Astrocyte (in vitro differentiated cells and primary cell): ENCODE measurements at regions not wholly inside any gene's neighbourhood (a gene's known extent, or its start where the extent isn't known, plus 50 kb on each side); places are given as distances from the start of the nearest gene placed in this dataset.

ENCODE experiments used
- DNase-seq: peaks from one replicate; pipeline ENCODE4 v3.0.0-alpha.2; 2010; ENCODE audit warnings: low read depth
- FAIRE-seq: peaks from 2 replicates; lab custom pipeline; 2011; peaks lifted over from hg19 to GRCh38; lab: Jason Lieb, UNC
- H2AFZ ChIP-seq: 2 replicates; pipeline ENCODE4 v1.6.0; 2012; ENCODE audit warnings: low read depth, low read length, inconsistent platforms
- H3K27ac ChIP-seq: 2 replicates; pipeline ENCODE4 v1.5.1; 2011; ENCODE audit warnings: low read depth, low read length, inconsistent platforms
- H3K27me3 ChIP-seq: 2 replicates; pipeline ENCODE4 v1.6.0; 2011; ENCODE audit warnings: low read length, inconsistent platforms; ENCODE audit not compliant: insufficient read depth
- H3K36me3 ChIP-seq: 2 replicates; pipeline ENCODE4 v1.5.1; 2011; ENCODE audit warnings: low read length, inconsistent platforms; ENCODE audit not compliant: insufficient read depth
- H3K4me1 ChIP-seq: 2 replicates; pipeline ENCODE4 v1.5.1; 2011; ENCODE audit warnings: low read length, inconsistent platforms; ENCODE audit not compliant: insufficient read depth
- H3K4me2 ChIP-seq: 2 replicates; pipeline ENCODE4 v1.6.0; 2012; ENCODE audit warnings: low read length, inconsistent platforms
- H3K4me3 ChIP-seq: 2 replicates; pipeline ENCODE4 v1.5.1; 2011; ENCODE audit warnings: low read depth, mild to moderate bottlenecking, low read length, inconsistent platforms; ENCODE audit not compliant: insufficient read depth
- H3K79me2 ChIP-seq: 2 replicates; pipeline ENCODE4 v1.6.0; 2012; ENCODE audit warnings: mild to moderate bottlenecking, low read length, inconsistent platforms; ENCODE audit not compliant: insufficient read depth
- H3K9ac ChIP-seq: 2 replicates; pipeline ENCODE4 v1.6.0; 2012; ENCODE audit warnings: mild to moderate bottlenecking, low read length, inconsistent platforms
- H3K9me3 ChIP-seq: 2 replicates; pipeline ENCODE4 v1.5.1; 2012; ENCODE audit warnings: low read depth, mild to moderate bottlenecking, low read length, inconsistent platforms; ENCODE audit not compliant: insufficient read depth
- H4K20me1 ChIP-seq: 2 replicates; pipeline ENCODE4 v1.6.0; 2012; ENCODE audit warnings: low read length, inconsistent platforms; ENCODE audit not compliant: insufficient read depth
- H3K27ac Mint-ChIP-seq: one replicate; pipeline ENCODE4 v1.8.0; 2021; ENCODE audit warnings: mild to moderate bottlenecking, mixed read lengths; ENCODE audit not compliant: unreplicated experiment
- H3K27me3 Mint-ChIP-seq: one replicate; pipeline ENCODE4 v1.8.0; 2021; ENCODE audit warnings: low read depth, mixed read lengths; ENCODE audit not compliant: unreplicated experiment
- H3K36me3 Mint-ChIP-seq: one replicate; pipeline ENCODE4 v1.8.0; 2021; ENCODE audit warnings: low read depth, mixed read lengths; ENCODE audit not compliant: unreplicated experiment
- H3K4me1 Mint-ChIP-seq: one replicate; pipeline ENCODE4 v1.8.0; 2021; ENCODE audit warnings: low read depth, mixed read lengths; ENCODE audit not compliant: unreplicated experiment
- H3K4me3 Mint-ChIP-seq: one replicate; pipeline ENCODE4 v1.8.0; 2021; ENCODE audit warnings: mild to moderate bottlenecking, moderate library complexity, mixed read lengths; ENCODE audit not compliant: unreplicated experiment
- H3K9me3 Mint-ChIP-seq: one replicate; pipeline ENCODE4 v1.8.0; 2021; ENCODE audit warnings: mild to moderate bottlenecking, mixed read lengths; ENCODE audit not compliant: unreplicated experiment
- CTCF ChIP-seq: IDR thresholded peaks from 2 replicates; pipeline ENCODE4 v1.5.1; 2011; ENCODE audit warnings: low read depth, mild to moderate bottlenecking, inconsistent platforms, low read length, moderate library complexity; ENCODE audit not compliant: insufficient read depth
- EZH2 ChIP-seq: IDR thresholded peaks from 2 replicates; pipeline ENCODE4 v1.6.1; 2012; ENCODE audit warnings: mild to moderate bottlenecking, low read length, inconsistent platforms; ENCODE audit not compliant: insufficient read depth

- Mint-ChIP-seq H3K27me3 (peaks cover 4% of the 10 kb centered on the region), H3K4me3 (no peak overlapping the region), H3K27ac (no peak overlapping the region), H3K4me1 (no peaks in the 10 kb centered on the region), H3K9me3 (no peaks in the 10 kb centered on the region), H3K36me3 (no peaks in the 10 kb centered on the region)
- Histone ChIP-seq H3K27ac (no peak overlapping the region), H3K9ac (no peak overlapping the region), H4K20me1 (no peaks in the 10 kb centered on the region), H3K79me2 (no peaks in the 10 kb centered on the region), H3K4me3 (no peak overlapping the region), H3K4me2 (no peak overlapping the region), H3K9me3 (no peaks in the 10 kb centered on the region), H2AFZ (no peak overlapping the region), H3K36me3 (no peaks in the 10 kb centered on the region), H3K4me1 (no peaks in the 10 kb centered on the region), H3K27me3 (no peaks in the 10 kb centered on the region)
- FAIRE-seq (no peak), DNase-seq (no peak)
- no peak for TF ChIP-seq EZH2
- no peak for TF ChIP-seq CTCF
These were observed 456.9 kb upstream of the UBE2E2 start for GRCh38 chr3:22746221-22746620.

- Histone ChIP-seq H3K4me1 (no peaks in the 10 kb centered on the region), H4K20me1 (no peaks in the 10 kb centered on the region), H3K27me3 (no peaks in the 10 kb centered on the region), H3K4me3 (no peak overlapping the region), H3K9me3 (no peaks in the 10 kb centered on the region), H3K9ac (no peak overlapping the region), H3K4me2 (no peak overlapping the region), H2AFZ (no peak overlapping the region), H3K36me3 (no peaks in the 10 kb centered on the region), H3K27ac (no peak overlapping the region), H3K79me2 (no peaks in the 10 kb centered on the region)
- H3K4me1 Mint-ChIP-seq, result no peaks in the 10 kb centered on the region
- H3K4me3 Mint-ChIP-seq, result no peak overlapping the region
- FAIRE-seq (no peak), DNase-seq (no peak)
- H3K36me3 Mint-ChIP-seq, result no peaks in the 10 kb centered on the region
- TF ChIP-seq CTCF, result no peak
- TF ChIP-seq EZH2, result no peak
- no peak overlapping the region for H3K27ac Mint-ChIP-seq
- H3K9me3 Mint-ChIP-seq, result no peaks in the 10 kb centered on the region
- H3K27me3 Mint-ChIP-seq, result peaks cover 4% of the 10 kb centered on the region
These were observed 454.6 kb upstream of the UBE2E2 start for GRCh38 chr3:22748453-22749045.

- no peaks in the 10 kb centered on the region for H3K4me1 ChIP-seq
- peaks cover 5% of the 10 kb centered on the region for H3K9me3 Mint-ChIP-seq
- H4K20me1 ChIP-seq, result no peaks in the 10 kb centered on the region
- no peaks in the 10 kb centered on the region for H3K36me3 ChIP-seq
- H3K27me3 ChIP-seq, result no peaks in the 10 kb centered on the region
- DNase-seq (no peak), FAIRE-seq (no peak)
- H3K4me2 ChIP-seq, result no peak overlapping the region
- no peak overlapping the region for H3K9ac ChIP-seq
- no peaks in the 10 kb centered on the region for H3K36me3 Mint-ChIP-seq
- TF ChIP-seq CTCF (no peak), EZH2 (no peak)
- H2AFZ ChIP-seq, result no peak overlapping the region
- H3K79me2 ChIP-seq, result no peaks in the 10 kb centered on the region
- no peaks in the 10 kb centered on the region for H3K9me3 ChIP-seq
- peaks cover 2% of the 10 kb centered on the region for H3K4me1 Mint-ChIP-seq
- H3K4me3 ChIP-seq, result no peak overlapping the region
- no peak overlapping the region for H3K27ac Mint-ChIP-seq
- no peak overlapping the region for H3K4me3 Mint-ChIP-seq
- H3K27ac ChIP-seq, result no peak overlapping the region
- no peaks in the 10 kb centered on the region for H3K27me3 Mint-ChIP-seq
These were observed 443.4 kb upstream of the UBE2E2 start for GRCh38 chr3:22759636-22760310.
